ENCODE measurements at regions not wholly inside any gene's neighbourhood (a gene's known extent, or its start where the extent isn't known, plus 50 kb on each side); places are given as distances from the start of the nearest gene placed in this dataset.
"Not testable (repeated sequence)": the region's sequence is repeated elsewhere in the genome, so short reads cannot be mapped to it uniquely, and the experiment has no call there.

GRCh38 chr14:87286191-87286590 is 706.8 kb downstream of the GALC start:
- no peak for FAIRE-seq

DNA sequence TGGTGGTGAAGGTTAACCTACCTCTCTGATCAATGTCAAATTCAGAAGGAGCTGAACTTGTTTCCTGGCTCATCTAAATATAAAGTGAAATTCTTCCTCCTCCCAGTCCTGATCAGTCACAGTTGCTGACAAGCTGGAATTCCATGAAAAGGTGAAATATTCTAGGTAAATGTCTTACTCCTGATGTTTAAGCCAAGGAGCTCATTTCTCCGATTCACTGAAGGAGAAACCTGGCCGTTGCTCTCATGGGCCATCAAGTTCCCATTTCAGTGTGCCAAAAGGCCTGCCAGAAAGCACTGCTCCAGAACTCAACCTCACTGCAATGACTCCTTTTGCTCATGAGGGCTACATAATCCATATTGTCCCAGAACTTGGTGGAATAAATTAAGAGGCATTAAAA is 707.5 kb downstream of the GALC start:
- no peak for FAIRE-seq

DNA sequence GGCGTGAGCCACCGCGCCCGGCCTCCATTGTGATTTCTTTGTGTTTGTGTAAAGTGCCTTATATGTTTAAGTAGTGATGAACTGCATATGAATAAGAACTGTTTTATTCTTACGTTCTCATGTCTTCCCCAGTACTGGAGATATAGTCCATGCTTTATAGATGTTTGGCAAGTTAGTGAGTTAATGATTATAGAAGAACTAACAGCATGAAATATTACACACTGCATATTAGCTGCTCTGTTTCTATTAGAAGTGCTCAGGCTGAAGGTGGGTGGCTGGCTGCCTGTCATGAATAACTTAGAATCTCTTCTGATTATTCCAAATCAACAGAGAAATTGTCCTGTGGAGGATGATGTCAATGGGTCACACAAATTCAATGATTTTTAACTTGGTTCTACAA is 709.4 kb downstream of the GALC start:
- FAIRE-seq: no peak

DNA sequence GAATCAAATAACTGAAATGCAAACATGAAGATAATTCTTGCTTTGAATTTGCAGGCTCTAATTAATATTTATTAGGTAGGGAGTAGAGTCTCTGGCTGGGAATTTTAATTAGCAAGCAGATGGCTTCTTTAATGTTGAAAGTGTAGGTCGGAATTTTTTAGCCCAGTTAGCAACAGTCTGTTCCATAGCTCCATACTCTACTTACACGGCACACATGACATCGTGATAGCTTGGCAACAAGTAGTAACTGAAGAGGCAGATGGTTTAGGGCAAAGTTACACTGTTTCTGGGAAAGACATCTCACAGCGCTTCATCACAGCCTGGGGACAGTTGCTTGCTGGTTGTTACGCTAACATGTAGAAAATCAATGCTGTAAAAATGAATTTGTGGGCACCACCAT is 710.7 kb downstream of the GALC start:
- no peak for FAIRE-seq

GRCh38 chr14:87278415-87278814 is 714.6 kb downstream of the GALC start:
- no peak for FAIRE-seq

GRCh38 chr14:87271331-87271730 is 721.7 kb downstream of the GALC start:
- FAIRE-seq: no peak

DNA sequence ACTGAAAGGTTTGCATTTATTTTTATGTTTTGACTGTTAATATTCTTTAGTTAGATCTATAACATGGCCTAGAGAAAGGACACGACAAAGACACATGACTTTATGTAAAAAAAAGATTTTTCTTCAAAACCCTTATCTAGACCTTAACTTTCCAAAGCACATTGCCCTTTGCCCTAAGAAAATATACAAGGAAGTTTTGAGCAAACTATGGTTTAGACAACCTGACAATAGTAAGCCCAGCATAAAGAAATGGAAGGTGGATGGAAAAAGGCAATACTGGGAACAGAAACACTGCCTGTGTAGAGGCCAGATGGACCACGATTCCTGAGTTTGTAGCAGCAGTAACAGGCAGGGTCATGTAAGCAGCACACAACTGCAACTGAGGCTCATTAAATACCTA is 724.0 kb downstream of the GALC start:
- FAIRE-seq: no peak

DNA sequence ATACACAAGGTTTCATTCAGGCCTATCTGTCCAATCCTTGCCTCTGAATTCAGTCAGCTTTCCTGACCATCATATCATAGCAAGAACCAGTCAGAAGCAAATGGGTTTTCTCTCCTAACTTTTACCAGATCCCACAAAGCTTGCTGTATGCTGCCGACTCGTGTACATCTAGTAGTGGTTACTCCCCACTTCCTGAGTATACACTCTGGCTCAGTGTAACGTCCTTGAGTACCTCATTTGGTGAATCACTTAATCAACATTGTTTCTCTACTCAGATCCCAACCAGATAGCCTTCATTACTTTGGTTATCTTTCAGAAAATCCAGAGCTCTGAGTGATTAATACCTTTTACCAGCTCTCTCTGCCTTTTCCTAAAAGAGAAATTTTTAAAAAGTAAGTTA is 728.2 kb downstream of the GALC start:
- no peak for FAIRE-seq

- FAIRE-seq: no peak
Observed at GRCh38 chr14:87264272-87264785, 728.7 kb downstream of the GALC start.

- FAIRE-seq: no peak
Observed at GRCh38 chr14:87261621-87262020, 731.4 kb downstream of the GALC start.

- no peak for FAIRE-seq
Observed at GRCh38 chr14:87260460-87260859, 732.5 kb downstream of the GALC start.

DNA sequence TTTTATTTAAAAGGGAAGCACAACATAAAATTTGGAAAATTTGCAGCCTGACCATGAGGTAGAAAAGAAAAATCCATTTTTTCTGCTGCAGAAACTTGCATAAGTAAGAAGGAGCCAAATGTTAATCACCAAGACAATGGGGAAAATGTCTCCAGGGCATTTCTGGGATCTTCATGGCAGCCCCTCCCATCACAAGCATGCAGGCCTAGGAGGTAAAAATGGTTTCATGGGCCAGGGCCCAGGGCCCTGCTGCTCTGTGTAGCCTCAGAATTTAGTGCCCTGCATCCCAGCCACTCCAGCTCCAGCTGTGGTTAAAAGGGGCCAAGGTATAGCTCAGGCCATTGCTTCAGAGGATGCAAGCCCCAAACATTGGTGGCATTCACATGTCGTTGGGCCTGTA is 735.6 kb downstream of the GALC start:
- FAIRE-seq: no peak

DNA sequence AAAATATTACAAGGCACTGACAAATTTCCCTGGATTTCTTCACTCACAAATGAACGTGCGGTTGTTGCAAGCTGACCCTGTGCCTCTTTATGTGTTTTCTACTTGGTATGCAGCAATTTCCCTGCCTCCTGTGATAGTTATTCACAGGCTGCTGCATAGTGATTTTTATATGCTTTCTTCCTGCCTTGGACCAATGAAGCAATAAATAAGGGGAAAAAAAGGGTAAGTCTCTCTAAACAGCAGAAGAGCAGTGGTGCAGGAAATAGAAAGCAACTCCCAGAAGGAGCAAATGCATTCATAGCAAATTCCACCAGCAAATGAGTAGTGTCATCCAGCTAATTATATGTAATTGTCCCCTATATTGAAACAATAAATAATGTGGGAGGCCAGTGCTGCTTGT is 737.9 kb downstream of the GALC start:
- FAIRE-seq: no peak

DNA sequence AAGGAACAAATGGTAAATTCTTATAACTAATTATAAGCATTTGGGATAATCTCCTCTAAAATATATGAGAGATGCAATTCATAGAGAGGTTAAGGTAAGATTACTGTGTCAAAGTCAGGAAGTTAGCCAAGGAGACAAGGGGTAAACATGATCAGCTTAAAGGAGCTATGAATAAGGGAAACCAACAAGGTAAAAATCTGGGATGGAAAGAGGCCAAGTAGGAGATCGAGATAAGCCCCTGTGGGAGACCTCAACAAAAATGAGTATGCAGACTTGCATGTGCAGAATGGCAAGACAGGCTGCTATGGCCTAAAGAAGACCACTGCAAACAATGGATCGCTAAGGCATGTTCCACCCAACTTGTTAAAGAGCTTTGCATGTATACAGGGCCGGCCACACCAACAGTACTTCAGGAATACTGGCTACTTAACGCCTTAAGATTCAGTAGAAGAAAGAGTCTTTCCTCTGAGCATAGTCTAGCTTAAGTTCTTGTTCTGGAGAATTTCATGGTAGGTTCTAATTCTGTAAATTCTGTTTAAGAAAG is 738.6 kb downstream of the GALC start:
- FAIRE-seq: no peak

GRCh38 chr14:87253791-87254190 is 739.2 kb downstream of the GALC start:
- not testable (repeated sequence) for FAIRE-seq

- FAIRE-seq: no peak
Observed at GRCh38 chr14:87252103-87252502, 740.9 kb downstream of the GALC start.

- FAIRE-seq: no peak
Observed at GRCh38 chr14:87251011-87251410, 742.0 kb downstream of the GALC start.

- no peak for FAIRE-seq
Observed at GRCh38 chr14:87241018-87241768, 751.8 kb downstream of the GALC start.

GRCh38 chr14:87240319-87240718 is 752.7 kb downstream of the GALC start:
- FAIRE-seq: not testable (repeated sequence)

- FAIRE-seq: no peak
Observed at GRCh38 chr14:87233806-87234384, 759.1 kb downstream of the GALC start.

DNA sequence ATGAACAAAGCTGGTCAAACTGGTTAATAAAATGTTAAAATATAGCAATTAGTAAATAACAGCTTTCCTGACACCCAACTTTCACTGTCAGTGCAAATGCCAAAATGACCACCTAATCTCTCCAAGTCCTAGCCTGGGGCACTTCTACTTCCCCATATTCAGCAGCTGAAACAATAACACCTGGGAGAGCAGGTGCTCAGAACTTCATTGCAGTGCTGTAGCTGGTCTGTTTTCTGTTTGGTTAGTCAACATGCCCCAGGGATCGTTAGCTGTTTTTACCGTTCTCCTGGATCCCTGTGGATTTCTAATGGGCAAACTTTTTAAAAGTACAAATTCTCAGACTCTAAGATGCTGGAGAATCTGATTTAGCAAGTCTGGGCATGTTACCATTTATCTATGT is 759.7 kb downstream of the GALC start:
- FAIRE-seq: no peak

DNA sequence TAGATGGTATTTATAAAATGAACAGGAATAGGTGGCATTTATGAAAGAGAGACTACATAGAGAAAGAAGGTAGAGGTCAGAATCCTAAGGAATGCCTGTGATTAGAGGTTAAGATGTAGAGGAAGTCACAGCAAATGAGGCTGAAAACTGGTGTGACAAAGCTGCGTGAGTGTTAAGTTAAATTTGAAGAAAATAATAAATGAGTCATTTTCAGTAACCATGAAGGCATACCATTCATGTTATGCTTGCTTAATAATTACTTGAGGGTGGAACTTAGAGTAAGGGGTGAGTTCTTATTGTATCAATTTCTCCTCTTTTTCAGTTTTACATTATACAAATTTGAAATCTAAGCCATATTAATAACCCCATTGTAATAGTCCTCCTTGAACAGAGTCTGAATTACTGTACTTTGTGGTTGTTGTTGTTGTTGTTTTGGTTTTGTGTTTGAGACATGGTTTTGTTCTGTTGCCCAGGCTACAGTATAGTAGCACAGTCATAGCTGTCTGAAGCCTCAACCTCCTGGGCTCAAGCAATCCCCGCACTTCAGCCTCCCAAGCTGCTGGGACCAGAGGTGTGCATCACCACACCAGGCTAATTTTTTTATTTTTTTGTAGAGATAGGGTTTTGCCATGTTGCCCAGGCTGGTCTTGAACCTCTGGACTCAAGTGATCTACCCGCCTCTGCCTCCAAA is 761.5 kb downstream of the GALC start:
- no peak for FAIRE-seq

DNA sequence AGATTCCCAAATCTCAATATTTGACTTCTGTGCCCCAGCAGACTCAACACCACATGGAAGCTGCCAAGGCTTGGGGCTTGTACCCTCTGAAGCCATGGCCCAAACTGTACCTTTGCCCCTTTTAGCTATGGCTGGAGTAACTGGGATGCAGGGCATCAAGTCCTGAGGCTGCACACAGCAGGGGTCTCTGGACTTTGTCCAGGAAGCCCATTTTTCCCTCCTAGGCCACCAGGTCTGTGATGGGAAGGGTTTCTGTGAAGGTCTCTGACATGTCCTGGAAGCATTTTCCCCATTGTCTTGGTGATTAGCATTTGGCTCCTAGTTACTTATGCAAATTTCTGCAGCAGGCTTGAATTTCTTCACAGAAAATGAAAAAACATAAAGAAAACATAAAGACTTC is 762.3 kb downstream of the GALC start:
- FAIRE-seq: no peak

DNA sequence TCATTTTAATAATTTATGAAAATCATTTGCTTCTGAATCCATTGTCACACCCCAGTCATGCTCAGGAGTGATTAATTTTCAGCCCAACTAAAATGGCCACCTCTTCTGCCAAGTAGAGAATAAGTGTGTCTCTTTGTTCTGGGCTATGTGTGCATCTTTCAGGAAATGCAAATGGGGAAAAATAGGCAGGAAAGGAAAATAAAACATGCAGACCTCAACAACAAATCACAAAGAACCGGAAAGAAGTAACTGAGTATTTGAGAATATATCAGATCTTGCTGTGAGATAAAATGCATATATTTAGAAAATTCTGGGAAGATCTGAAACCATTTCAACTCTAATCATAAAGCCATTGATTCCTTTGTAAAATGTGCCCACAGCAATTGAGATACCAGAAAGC is 763.9 kb downstream of the GALC start:
- FAIRE-seq: no peak
